ENCODE measurements at regions not wholly inside any gene's neighbourhood (a gene's known extent, or its start where the extent isn't known, plus 50 kb on each side); places are given as distances from the start of the nearest gene placed in this dataset.

GRCh38 chr1:115233598-115233997, 104.5 kb downstream of the NGF start:
- DNase-seq = no peak

- DNase-seq = no peak
These were observed 107.8 kb downstream of the NGF start for GRCh38 chr1:115230281-115230680.

GRCh38 chr1:115229016-115229415, 109.0 kb downstream of the NGF start:
- no peak for DNase-seq

- DNase-seq = no peak
These were observed 109.9 kb downstream of the NGF start for GRCh38 chr1:115228191-115228590.

DNA sequence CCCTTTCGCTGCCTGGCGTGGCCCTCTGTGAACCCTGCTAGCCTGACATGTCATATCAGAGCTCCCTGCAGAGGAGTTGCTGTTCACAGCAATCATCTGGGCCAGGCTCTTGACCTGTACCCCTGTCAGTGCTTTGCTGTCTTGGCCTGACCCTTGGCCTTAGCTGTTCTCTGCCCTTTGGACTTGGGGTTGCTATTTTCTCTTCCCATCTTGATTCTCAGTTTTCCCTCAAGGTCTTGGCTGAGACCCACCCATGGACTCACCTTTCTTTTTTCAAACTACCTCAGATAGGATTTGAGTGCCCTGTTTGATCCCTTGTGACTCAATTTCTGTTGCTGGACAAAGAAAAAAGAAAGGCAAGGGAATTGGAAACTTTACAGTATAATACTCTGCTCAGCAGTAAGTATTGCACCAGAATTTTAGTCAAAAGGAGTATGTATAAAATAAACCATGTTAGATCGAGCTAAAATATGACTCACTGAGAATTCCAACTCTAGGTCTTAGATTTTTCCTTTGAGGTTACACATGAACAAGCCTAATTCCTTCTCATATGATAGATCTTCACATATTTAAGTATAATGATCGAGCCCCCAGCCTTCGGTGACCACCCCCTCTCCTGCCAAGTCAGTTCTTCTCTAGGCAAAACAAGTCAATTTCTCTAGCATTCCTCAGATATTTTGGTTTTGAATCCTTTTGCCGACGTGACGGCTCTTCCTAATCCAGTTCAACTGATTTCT, 110.5 kb downstream of the NGF start:
- no peak for DNase-seq

DNA sequence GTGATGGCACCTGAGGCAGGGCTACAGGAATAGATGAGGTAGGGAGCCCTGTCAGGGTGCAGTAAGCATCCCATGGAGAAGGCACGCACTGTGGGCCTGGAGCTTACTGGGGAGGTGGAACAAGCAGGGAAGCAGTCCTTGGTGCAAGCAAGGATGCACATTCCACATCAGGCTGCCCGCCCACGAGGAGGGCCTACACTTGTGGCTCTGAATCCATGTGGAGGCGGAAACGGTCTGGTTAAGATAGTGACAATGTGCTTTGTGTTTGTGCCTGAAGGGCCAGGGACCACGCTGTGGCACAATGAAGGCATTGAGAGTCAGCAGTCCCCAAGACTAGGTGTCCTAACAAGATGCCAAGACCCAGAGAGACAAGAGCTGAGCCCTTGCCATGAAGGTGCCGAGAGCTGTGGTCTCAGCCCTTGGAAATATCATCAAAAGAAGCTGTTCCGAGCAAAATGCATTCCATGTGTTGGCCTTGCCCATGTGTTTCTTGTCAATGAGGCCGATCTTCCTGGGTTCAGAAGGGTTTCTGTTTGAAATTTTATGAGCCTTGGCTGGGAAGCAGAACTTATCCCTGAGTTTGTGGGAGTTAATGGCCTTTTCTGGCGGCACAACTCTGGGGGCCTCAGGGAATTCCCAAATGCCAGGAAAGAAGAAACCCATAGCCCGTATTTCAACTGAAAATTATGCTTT, 111.9 kb downstream of the NGF start:
- DNase-seq = no peak

- DNase-seq = no peak
These were observed 113.4 kb downstream of the NGF start for GRCh38 chr1:115224636-115225035.

DNA sequence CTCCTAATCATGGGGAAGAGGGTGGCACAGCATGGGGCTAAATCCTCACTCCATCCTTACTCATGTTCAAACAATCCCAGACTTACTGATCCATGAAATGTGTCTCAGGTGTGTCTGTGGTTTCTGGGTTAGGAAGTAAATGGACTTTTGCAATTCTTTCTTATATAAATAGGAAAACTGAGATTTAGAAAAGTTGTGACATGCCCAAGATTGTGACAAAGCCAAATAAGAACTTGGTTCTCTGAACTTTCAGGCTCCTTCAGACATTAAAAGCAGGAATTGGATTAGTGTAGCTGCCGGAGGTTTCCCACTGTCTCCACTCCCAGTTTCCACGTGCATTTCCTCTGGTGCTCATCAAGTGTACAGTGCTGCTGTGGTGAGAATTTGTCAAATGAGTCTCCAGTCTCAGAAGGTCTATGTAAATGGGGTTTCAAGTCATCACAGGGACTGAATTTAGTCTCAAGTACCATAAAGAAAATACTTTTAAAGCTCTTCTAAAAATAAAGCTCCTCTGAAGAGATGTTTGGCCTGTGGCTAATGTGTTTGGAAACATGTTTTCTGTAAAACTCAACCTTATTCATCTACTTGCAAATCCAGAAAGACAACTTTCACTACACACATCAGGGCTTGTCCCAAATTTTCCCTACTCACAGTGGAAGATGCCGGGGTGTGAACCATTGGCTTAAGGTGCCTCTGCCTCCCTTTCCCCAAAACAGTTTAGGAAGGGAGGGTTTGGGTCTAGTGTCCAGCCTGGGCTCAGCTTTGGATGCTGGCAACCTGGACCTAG, 115.2 kb downstream of the NGF start:
- no peak for DNase-seq

- no peak for DNase-seq
These were observed 117.4 kb downstream of the NGF start for GRCh38 chr1:115220340-115221270.

- DNase-seq = no peak
These were observed 118.1 kb downstream of the NGF start for GRCh38 chr1:115219927-115220326.

GRCh38 chr1:115218699-115219098, 119.3 kb downstream of the NGF start:
- DNase-seq = no peak

DNA sequence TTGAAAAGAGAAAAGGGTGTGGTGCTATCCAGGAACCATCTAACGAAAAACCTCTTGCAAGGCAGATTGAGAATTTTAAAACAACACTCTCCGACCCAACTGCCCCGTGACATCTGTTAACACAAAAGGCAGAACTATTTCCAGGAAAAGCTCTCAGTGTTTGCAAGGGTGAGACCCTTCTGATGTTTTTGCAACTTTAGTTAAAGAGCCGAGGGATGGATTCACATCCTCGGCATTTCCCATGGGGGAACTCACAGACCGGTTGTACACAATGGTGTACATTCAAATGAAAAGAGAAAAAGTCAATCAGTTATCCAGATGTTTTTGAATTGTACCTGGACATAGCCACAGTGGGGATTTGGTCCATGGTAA, 120.0 kb downstream of the NGF start:
- DNase-seq = no peak

GRCh38 chr1:115217150-115218033, 120.7 kb downstream of the NGF start:
- no peak for DNase-seq

DNA sequence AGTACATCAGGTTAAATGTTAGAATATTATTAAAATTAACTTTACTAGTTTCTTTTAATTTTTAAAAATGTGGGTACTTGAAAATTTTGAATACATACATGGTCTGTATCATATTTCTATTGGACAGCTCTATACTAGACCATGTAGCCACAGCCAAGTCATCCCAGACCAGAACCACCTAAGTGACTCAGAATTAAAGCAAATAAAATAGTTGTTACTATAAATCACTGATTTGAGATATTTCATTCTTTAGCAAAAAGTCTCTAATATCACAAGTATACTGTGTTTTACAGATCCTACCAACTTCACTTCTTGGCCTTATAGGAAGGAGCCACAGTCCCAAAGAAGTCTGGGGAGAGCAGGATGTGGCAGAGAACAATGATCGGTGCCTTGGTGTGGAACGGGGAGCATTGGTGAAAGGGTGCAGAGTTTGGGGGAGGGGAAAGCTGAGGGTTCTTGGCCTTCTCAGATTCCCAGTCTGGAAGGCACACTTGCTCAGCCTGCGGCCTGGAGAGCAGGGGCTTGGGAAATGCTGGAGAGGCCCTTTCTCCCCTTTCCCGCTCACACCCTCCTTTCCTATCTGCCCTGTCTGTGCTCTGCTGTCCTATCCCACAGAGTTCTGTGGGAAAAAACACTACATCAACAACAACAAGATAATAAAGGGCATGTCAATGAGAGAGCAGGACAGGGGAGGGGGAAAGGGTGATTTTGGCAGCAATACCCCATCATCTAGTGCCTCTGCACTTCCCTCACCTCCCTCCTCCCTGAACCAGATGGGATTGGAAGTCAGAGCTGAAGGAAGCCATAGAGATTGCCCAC, 122.1 kb downstream of the NGF start:
- DNase-seq = no peak

- DNase-seq = no peak
These were observed 122.9 kb downstream of the NGF start for GRCh38 chr1:115215110-115215509.

DNA sequence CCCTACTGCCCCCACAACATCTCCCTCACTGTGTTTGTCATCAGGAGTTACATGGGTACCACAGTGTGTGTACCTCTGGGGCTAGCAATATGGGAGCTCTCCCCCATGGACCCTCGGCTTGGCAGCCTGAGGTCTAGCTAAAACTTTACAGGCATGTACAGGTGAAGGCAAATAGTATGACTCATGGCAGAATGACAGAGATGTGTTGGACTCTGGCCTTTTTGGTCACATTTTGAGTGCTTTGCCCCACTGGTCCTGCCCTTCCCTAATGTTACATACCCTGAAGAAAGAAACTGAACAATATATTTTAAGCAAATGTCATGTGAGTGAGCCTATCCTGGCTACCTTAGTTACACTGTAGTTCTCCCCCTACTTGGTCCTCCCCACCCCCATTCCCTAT, 124.0 kb downstream of the NGF start:
- no peak for DNase-seq

GRCh38 chr1:115213130-115213529, 123.8 kb upstream of the TSPAN2 start:
- no peak for DNase-seq

GRCh38 chr1:115211071-115211745, 121.9 kb upstream of the TSPAN2 start:
- no peak for DNase-seq

DNA sequence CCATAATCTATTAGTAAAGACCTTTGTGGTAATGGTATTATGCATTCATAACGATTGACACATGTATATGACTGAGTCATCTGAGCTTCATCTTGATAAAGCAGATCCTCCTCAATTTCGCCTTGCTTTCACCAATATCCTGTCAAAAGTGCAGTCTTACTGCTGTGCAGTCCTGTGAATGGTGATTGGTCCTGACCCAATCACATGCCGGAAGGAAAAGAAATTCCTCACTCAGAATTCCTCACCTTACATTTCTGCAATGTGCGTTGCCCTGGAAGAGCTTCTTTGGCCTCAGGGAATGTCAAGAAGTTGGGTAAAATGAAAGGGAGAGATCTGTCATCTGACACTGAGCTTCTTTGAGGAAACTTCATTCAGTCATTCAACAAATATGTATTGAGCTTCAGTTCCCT, 121.0 kb upstream of the TSPAN2 start:
- peak; percentile 91 for DNase-seq

DNA sequence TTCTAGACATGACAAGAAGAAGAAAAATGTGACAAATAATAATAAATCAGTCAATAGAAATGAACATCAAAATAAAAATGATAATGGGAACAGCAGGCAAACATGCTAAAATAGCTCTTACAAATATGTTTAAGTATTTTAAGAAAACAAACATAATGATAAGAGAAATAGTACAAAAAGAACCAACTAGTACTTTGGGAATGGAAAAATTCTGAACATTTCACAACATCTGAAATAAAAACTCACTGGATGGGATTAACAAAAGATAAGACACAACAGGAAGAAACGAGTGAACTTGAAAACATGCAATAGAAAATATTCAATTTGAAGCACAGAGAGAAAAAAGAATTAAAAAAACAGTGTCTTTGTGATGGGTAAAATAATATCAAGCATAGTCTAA, 115.2 kb upstream of the TSPAN2 start:
- no peak for DNase-seq
